Ovary (tissue), 7 donors: ENCODE measurements at regions not wholly inside any gene's neighbourhood (a gene's known extent, or its start where the extent isn't known, plus 50 kb on each side); places are given as distances from the start of the nearest gene placed in this dataset.
A peak's percentile ranks its signal among the peaks of the same experiment; 100 is the strongest.

Experiments
- DNase-seq, 5 donors: peaks; one replicate each; pipeline ENCODE4 v3.0.0-alpha.2; 2019 to 2020
- H3K27ac ChIP-seq, 2 donors: fragments of 200-600 bp; one replicate each; pipeline versions ENCODE4 v1.5.1 to v1.8.0; 2019 to 2022
- H3K27me3 ChIP-seq: fragments of 200-600 bp; one replicate; pipeline ENCODE4 v1.8.0; 2022
- H3K36me3 ChIP-seq: fragments of 200-600 bp; sonication (generic); one replicate; pipeline ENCODE4 v1.5.1; 2019
- H3K4me1 ChIP-seq: one replicate; pipeline ENCODE4 v1.8.1; 2013; ENCODE audit warnings: mild to moderate bottlenecking, moderate library complexity; ENCODE audit not compliant: insufficient read depth
- H3K4me3 ChIP-seq: fragments of 200-600 bp; sonication (generic); one replicate; pipeline ENCODE4 v1.5.1; 2017
- H3K9me3 ChIP-seq, 2 donors: fragments of 200-600 bp in 1 of 2; sonication (generic) in 1 of 2; one replicate each; pipeline versions ENCODE4 v1.5.1 to v1.8.1; 2013 to 2019; ENCODE audit warnings: mild to moderate bottlenecking in 1 of 2, moderate library complexity in 1 of 2
- CTCF ChIP-seq, 3 donors: fragments of 450-650 bp in 2 of 3; fragments of 200-600 bp in 1 of 3; IDR thresholded peaks; one replicate each; pipeline versions ENCODE4 v1.5.1 to v1.8.0; 2016 to 2022; ENCODE audit warnings: antibody characterized with exemption in 3 of 3, mild to moderate bottlenecking in 1 of 3
- EP300 ChIP-seq: sonication (generic); formaldehyde crosslinking; IDR thresholded peaks from one replicate; pipeline ENCODE4 v1.6.1; 2017; ENCODE audit warnings: antibody characterized with exemption
- POLR2A ChIP-seq: fragments of 450-650 bp; IDR thresholded peaks from one replicate; pipeline ENCODE4 v1.6.1; 2017; ENCODE audit warnings: antibody characterized with exemption, mild to moderate bottlenecking, moderate library complexity
- whole genome bisulfite sequencing, 3 donors: extraction: QIAGEN DNeasy Blood & Tissue Kit in 1 of 3; methylation state at CpG; one replicate each; pipeline versions ENCODE4 v1.1.5 to v1.1.7; 2013 to 2017; 5-methylcytosine and 5-hydroxymethylcytosine counted together
- intact Hi-C, 4 donors: fragments of 100-400 bp; cut with DNase I; formaldehyde crosslinking; loops; one replicate each; pipeline versions ENCODE4 v1.11.0 to v1.15.1; 2022 to 2023
- donor health status: DM: no; HTN: no; CAD: no; lungs with moderate emphysema.
- donor health status: DM: no; HTN: no; CAD: no.
- donor health status: Bipolar disorder and iron deficiency.
- donor health status: DM: no; HTN: no; CAD: no.
- donor health status: DM: yes; HTN: yes; CAD: no.

GRCh38 chr15:31752065-31752762 is 278.1 kb upstream of the CHRNA7 start:
- WGBS, 3 donors, result 69 to 82% (median 70%) methylated on average over 2 of the region's 2 CpGs
- TF ChIP-seq POLR2A (no peak), EP300 (no peak), CTCF (IDR thresholded peaks at IDR 0.05) (no peak)
- intact Hi-C loops, result no loop called here

GRCh38 chr15:31752905-31753304 is 277.4 kb upstream of the CHRNA7 start:
- TF ChIP-seq EP300 (no peak), POLR2A (no peak), CTCF (IDR thresholded peaks at IDR 0.05) (no peak)
- H3K27me3 ChIP-seq, result no peaks in the 10 kb centered on the region
- H3K9me3 ChIP-seq, result no peaks in the 10 kb centered on the region
- H3K4me3 ChIP-seq, result no peak overlapping the region
- intact Hi-C loops, result no loop called here
- WGBS, 3 donors, result 72 to 81% (median 80%) methylated on average over 3 of the region's 3 CpGs
- no peaks in the 10 kb centered on the region for H3K4me1 ChIP-seq
- H3K27ac ChIP-seq, result no peak overlapping the region
- H3K36me3 ChIP-seq, result no peaks in the 10 kb centered on the region
- no peak for DNase-seq

More at GRCh38 chr15:31752065-31752762, 278.1 kb upstream of the CHRNA7 start:
- no peaks in the 10 kb centered on the region for H3K9me3 ChIP-seq
- no peaks in the 10 kb centered on the region for H3K27me3 ChIP-seq
- no peaks in the 10 kb centered on the region for H3K4me1 ChIP-seq
- H3K36me3 ChIP-seq, result no peaks in the 10 kb centered on the region
- H3K4me3 ChIP-seq, result no peak overlapping the region
- no peak for DNase-seq
- H3K27ac ChIP-seq, result no peak overlapping the region

GRCh38 chr15:31758126-31758525 is 272.2 kb upstream of the CHRNA7 start:
- WGBS, 3 donors, result 45 to 53% (median 48%) methylated on average over 5 of the region's 5 CpGs
- intact Hi-C loops, result no loop called here
- no peaks in the 10 kb centered on the region for H3K4me1 ChIP-seq
- no peaks in the 10 kb centered on the region for H3K9me3 ChIP-seq
- no peak overlapping the region for H3K27ac ChIP-seq
- no peaks in the 10 kb centered on the region for H3K27me3 ChIP-seq
- no peaks in the 10 kb centered on the region for H3K36me3 ChIP-seq
- peak in 2 of 5 donors; percentile 37 to 57 for DNase-seq
- H3K4me3 ChIP-seq, result no peak overlapping the region
- TF ChIP-seq CTCF (IDR thresholded peaks at IDR 0.05) (no peak), POLR2A (no peak), EP300 (no peak)

GRCh38 chr15:31768055-31768454 is 262.3 kb upstream of the CHRNA7 start:
- Histone ChIP-seq H3K4me1 (no peaks in the 10 kb centered on the region), H3K9me3 (no peaks in the 10 kb centered on the region), H3K4me3 (no peak overlapping the region), H3K27ac (no peak overlapping the region), H3K36me3 (no peaks in the 10 kb centered on the region), H3K27me3 (no peaks in the 10 kb centered on the region)
- DNase-seq, result no peak
- TF ChIP-seq CTCF (IDR thresholded peaks at IDR 0.05) (no peak), EP300 (no peak), POLR2A (no peak)
- intact Hi-C loops, result no loop called here
- WGBS, 3 donors, result 94 to 98% (median 95%) methylated on average over 13 of the region's 13 CpGs
